Uterus (tissue), 3 donors: ENCODE measurements at regions not wholly inside any gene's neighbourhood (a gene's known extent, or its start where the extent isn't known, plus 50 kb on each side); places are given as distances from the start of the nearest gene placed in this dataset.

Source experiments
- DNase-seq, 2 donors: peaks; one replicate each; pipeline ENCODE4 v3.0.0-alpha.2; 2019 to 2020
- H3K27ac ChIP-seq, 2 donors: fragments of 200-600 bp; sonication (generic); 1 replicate in 1 of 2; 2 replicates in 1 of 2; pipeline ENCODE4 v1.5.1; 2016 to 2018
- H3K27me3 ChIP-seq, 2 donors: fragments of 200-600 bp; sonication (generic); one replicate each; pipeline ENCODE4 v1.5.1; 2018 to 2019; ENCODE audit warnings: control low read depth in 1 of 2
- H3K36me3 ChIP-seq, 2 donors: fragments of 200-600 bp; sonication (generic); one replicate each; pipeline ENCODE4 v1.5.1; 2019; ENCODE audit warnings: control low read depth in 1 of 2
- H3K4me1 ChIP-seq, 2 donors: fragments of 200-600 bp; sonication (generic); one replicate each; pipeline ENCODE4 v1.5.1; 2018 to 2019; ENCODE audit warnings: control low read depth in 1 of 2
- H3K4me3 ChIP-seq, 2 donors: fragments of 200-600 bp; sonication (generic); 1 replicate in 1 of 2; 2 replicates in 1 of 2; pipeline ENCODE4 v1.5.1; 2018 to 2019; ENCODE audit warnings: mild to moderate bottlenecking in 1 of 2
- H3K9me3 ChIP-seq, 2 donors: fragments of 200-600 bp; sonication (generic); one replicate each; pipeline ENCODE4 v1.5.1; 2019; ENCODE audit warnings: control low read depth in 1 of 2
- CTCF ChIP-seq, 4 experiments: fragments of 200-600 bp in 2 of 4; fragments of 450-650 bp in 2 of 4; sonication (generic) in 2 of 4; IDR thresholded peaks; one replicate each; pipeline ENCODE4 v1.5.1; 2016 to 2019; ENCODE audit warnings: antibody characterized with exemption in 4 of 4, mild to moderate bottlenecking in 2 of 4, moderate library complexity in 1 of 4
- POLR2A ChIP-seq, 2 donors: fragments of 450-650 bp; IDR thresholded peaks; one replicate each; pipeline ENCODE4 v1.6.1; 2016; ENCODE audit warnings: antibody characterized with exemption in 2 of 2, mild to moderate bottlenecking in 1 of 2, moderate library complexity in 1 of 2
- intact Hi-C: fragments of 100-400 bp; cut with DNase I; formaldehyde crosslinking; loops from one replicate; pipeline ENCODE4 v1.15.1; 2023; ENCODE audit warnings: low total_unique reads
- donor health status: DM: yes; HTN: yes; CAD: no.

GRCh38 chr3:81375921-81376320, 385.5 kb downstream of the GBE1 start:
- H3K27me3 ChIP-seq, result no peaks in the 10 kb centered on the region
- TF ChIP-seq CTCF (IDR thresholded peaks at IDR 0.05) (no peak), POLR2A (IDR thresholded peaks at IDR 0.05) (no peak)
- H3K4me3 ChIP-seq, result no peak overlapping the region
- no peak overlapping the region for H3K27ac ChIP-seq
- H3K36me3 ChIP-seq, result no peaks in the 10 kb centered on the region
- intact Hi-C loops, result no loop called here
- DNase-seq, result no peak
- no peaks in the 10 kb centered on the region for H3K4me1 ChIP-seq
- H3K9me3 ChIP-seq, result no peaks in the 10 kb centered on the region

GRCh38 chr3:81364411-81364810, 397.0 kb downstream of the GBE1 start:
- intact Hi-C loops, result no loop called here
- no peak for DNase-seq

GRCh38 chr3:81363816-81364215, 397.6 kb downstream of the GBE1 start:
- Histone ChIP-seq H3K9me3 (no peaks in the 10 kb centered on the region), H3K4me3 (no peak overlapping the region), H3K27ac (no peak overlapping the region), H3K27me3 (no peaks in the 10 kb centered on the region), H3K4me1 (no peaks in the 10 kb centered on the region), H3K36me3 (no peaks in the 10 kb centered on the region)
- TF ChIP-seq POLR2A (IDR thresholded peaks at IDR 0.05) (no peak), CTCF (IDR thresholded peaks at IDR 0.05) (no peak)
- DNase-seq, result no peak
- intact Hi-C loops, result no loop called here

More at GRCh38 chr3:81364411-81364810, 397.0 kb downstream of the GBE1 start:
- Histone ChIP-seq H3K4me3 (no peak overlapping the region), H3K36me3 (no peaks in the 10 kb centered on the region), H3K9me3 (no peaks in the 10 kb centered on the region), H3K27ac (no peak overlapping the region), H3K4me1 (no peaks in the 10 kb centered on the region), H3K27me3 (no peaks in the 10 kb centered on the region)
- TF ChIP-seq CTCF (IDR thresholded peaks at IDR 0.05), result no peak
- no peak for TF ChIP-seq POLR2A (IDR thresholded peaks at IDR 0.05)

GRCh38 chr3:81354119-81354518, 407.3 kb downstream of the GBE1 start:
- no peak for DNase-seq
- Histone ChIP-seq H3K4me3 (no peak overlapping the region), H3K9me3 (no peaks in the 10 kb centered on the region), H3K36me3 (no peaks in the 10 kb centered on the region), H3K4me1 (no peaks in the 10 kb centered on the region), H3K27ac (no peak overlapping the region), H3K27me3 (no peaks in the 10 kb centered on the region)
- TF ChIP-seq POLR2A (IDR thresholded peaks at IDR 0.05), result no peak
- no peak for TF ChIP-seq CTCF (IDR thresholded peaks at IDR 0.05)
- intact Hi-C loops, result no loop called here

GRCh38 chr3:81352867-81353266, 408.6 kb downstream of the GBE1 start:
- Histone ChIP-seq H3K4me1 (no peaks in the 10 kb centered on the region), H3K27ac (no peak overlapping the region), H3K9me3 (no peaks in the 10 kb centered on the region), H3K27me3 (no peaks in the 10 kb centered on the region), H3K4me3 (no peak overlapping the region), H3K36me3 (no peaks in the 10 kb centered on the region)
- intact Hi-C loops, result no loop called here
- no peak for DNase-seq
- TF ChIP-seq CTCF (IDR thresholded peaks at IDR 0.05) (no peak), POLR2A (IDR thresholded peaks at IDR 0.05) (no peak)
